WTC11 (cell line): ENCODE measurements at regions not wholly inside any gene's neighbourhood (a gene's known extent, or its start where the extent isn't known, plus 50 kb on each side); places are given as distances from the start of the nearest gene placed in this dataset.

Experiments used
- ATAC-seq: fragments of 200-7000 bp; cut with Tn5 transposase; 2 replicates; pipeline ENCODE4 v1.10.0; 2021; ENCODE audit warnings: mild to moderate bottlenecking, moderate library complexity
- CTCF ChIA-PET: fragments of 300-600 bp; sonication (Branson Sonifier 250); formaldehyde crosslinking; loops from one replicate; lab custom pipeline; 2021; ENCODE audit warnings: antibody characterized with exemption; lab: Charles Lee
- POLR2A ChIA-PET: fragments of 350-600 bp; sonication (Branson Sonifier 250); formaldehyde crosslinking; loops from one replicate; lab custom pipeline; 2021; ENCODE audit warnings: antibody characterized with exemption; lab: Charles Lee
- DNase-seq: peaks from one replicate; pipeline ENCODE4 v3.0.0; 2021; ENCODE audit warnings: low spot score
- H3K27ac Mint-ChIP-seq: 2 replicates; pipeline ENCODE4 v1.8.0; 2021; ENCODE audit warnings: mixed read lengths
- H3K27me3 Mint-ChIP-seq: 2 replicates; pipeline ENCODE4 v1.8.0; 2021; ENCODE audit warnings: low read depth, mild to moderate bottlenecking, moderate library complexity, mixed read lengths
- H3K36me3 Mint-ChIP-seq: 2 replicates; pipeline ENCODE4 v1.8.0; 2021; ENCODE audit warnings: mixed read lengths
- H3K4me1 Mint-ChIP-seq: 2 replicates; pipeline ENCODE4 v1.8.0; 2022; ENCODE audit warnings: mixed read lengths
- H3K4me3 Mint-ChIP-seq: 2 replicates; pipeline ENCODE4 v1.8.0; 2021; ENCODE audit warnings: mild to moderate bottlenecking, moderate library complexity, mixed read lengths
- H3K9me3 Mint-ChIP-seq: 2 replicates; pipeline ENCODE4 v1.8.0; 2021; ENCODE audit warnings: mixed read lengths
- AFF4 ChIP-seq: sonication (generic); formaldehyde crosslinking; IDR thresholded peaks from 2 replicates; pipeline ENCODE4 v1.8.1; 2023; ENCODE audit warnings: mild to moderate bottlenecking, missing genetic modification reagents, borderline replicate concordance
- ARID4B ChIP-seq: sonication (generic); formaldehyde crosslinking; IDR thresholded peaks from 2 replicates; pipeline ENCODE4 v1.8.0; 2023; ENCODE audit warnings: missing genetic modification reagents, mild to moderate bottlenecking, borderline replicate concordance
- ATF1 ChIP-seq: sonication (generic); formaldehyde crosslinking; IDR thresholded peaks from 2 replicates; pipeline ENCODE4 v1.8.1; 2023; ENCODE audit warnings: mild to moderate bottlenecking, moderate library complexity, missing genetic modification reagents
- CTCF ChIP-seq: fragments of 200-600 bp; IDR thresholded peaks from 2 replicates; pipeline ENCODE4 v1.8.0; 2022; ENCODE audit warnings: antibody characterized with exemption
- ETV6 ChIP-seq: sonication (generic); formaldehyde crosslinking; IDR thresholded peaks from 2 replicates; pipeline ENCODE4 v1.8.1; 2022; ENCODE audit warnings: mild to moderate bottlenecking, missing genetic modification reagents
- FOXJ3 ChIP-seq: sonication (generic); formaldehyde crosslinking; IDR thresholded peaks from 2 replicates; pipeline ENCODE4 v1.9.0; 2021; ENCODE audit warnings: missing genetic modification reagents, mild to moderate bottlenecking, borderline replicate concordance
- GRHL2 ChIP-seq: fragments of 250-450 bp; sonication (Bioruptor Pico); IDR thresholded peaks from 2 replicates; pipeline ENCODE4 v1.8.0; 2022; ENCODE audit warnings: mild to moderate bottlenecking, moderate library complexity; ENCODE audit not compliant: insufficient replicate concordance, severe bottlenecking
- NFATC4 ChIP-seq: fragments of 250-450 bp; sonication (Bioruptor Pico); IDR thresholded peaks from 2 replicates; pipeline ENCODE4 v1.9.0; 2021; ENCODE audit warnings: mild to moderate bottlenecking
- NFYB ChIP-seq: sonication (generic); formaldehyde crosslinking; conservative IDR thresholded peaks from 2 replicates; pipeline ENCODE4 v1.8.0; 2022; ENCODE audit warnings: low read depth, missing genetic modification reagents
- NR3C1 ChIP-seq: sonication (generic); formaldehyde crosslinking; conservative IDR thresholded peaks from 2 replicates; pipeline ENCODE4 v1.8.1; 2023; ENCODE audit warnings: low read depth, mild to moderate bottlenecking, missing genetic modification reagents
- SMAD4 ChIP-seq: sonication (generic); formaldehyde crosslinking; IDR thresholded peaks from 2 replicates; pipeline ENCODE4 v1.8.0; 2022; ENCODE audit warnings: mild to moderate bottlenecking, missing genetic modification reagents
- USF2 ChIP-seq: sonication (generic); formaldehyde crosslinking; IDR thresholded peaks from 2 replicates; pipeline ENCODE4 v1.8.1; 2023; ENCODE audit warnings: mild to moderate bottlenecking, missing genetic modification reagents, moderate library complexity
- ZMAT4 ChIP-seq: fragments of 250-450 bp; sonication (Bioruptor Pico); IDR thresholded peaks from 2 replicates; pipeline ENCODE4 v1.9.0; 2021; ENCODE audit warnings: mild to moderate bottlenecking
- ZNF121 ChIP-seq: sonication (generic); formaldehyde crosslinking; IDR thresholded peaks from 2 replicates; pipeline ENCODE4 v1.8.0; 2023; ENCODE audit warnings: missing genetic modification reagents
- ZNF219 ChIP-seq: sonication (generic); formaldehyde crosslinking; IDR thresholded peaks from 2 replicates; pipeline ENCODE4 v1.8.0; 2023; ENCODE audit warnings: missing genetic modification reagents, mild to moderate bottlenecking, borderline replicate concordance
- ZNF396 ChIP-seq: fragments of 250-450 bp; sonication (Bioruptor Pico); IDR thresholded peaks from 2 replicates; pipeline ENCODE4 v1.8.0; 2021; ENCODE audit warnings: mild to moderate bottlenecking, moderate library complexity, borderline replicate concordance
- TF ChIP-seq, protein P1 (sequence below): sonication (generic); formaldehyde crosslinking; IDR thresholded peaks from 2 replicates; pipeline ENCODE4 v1.8.1; 2022; ENCODE audit warnings: missing genetic modification reagents, borderline replicate concordance

GRCh38 chr3:101931081-101931480 is 81.8 kb downstream of the NFKBIZ start (continued):
- TF ChIP-seq GRHL2 (CRISPR knock-in tag) (no peak), NR3C1 (CRISPR knock-in tag) (no peak), CTCF (no peak), NFYB (no peak), ZNF396 (CRISPR knock-in tag) (no peak), ZNF121 (CRISPR knock-in tag) (no peak)
- TF ChIP-seq, protein P1, sequence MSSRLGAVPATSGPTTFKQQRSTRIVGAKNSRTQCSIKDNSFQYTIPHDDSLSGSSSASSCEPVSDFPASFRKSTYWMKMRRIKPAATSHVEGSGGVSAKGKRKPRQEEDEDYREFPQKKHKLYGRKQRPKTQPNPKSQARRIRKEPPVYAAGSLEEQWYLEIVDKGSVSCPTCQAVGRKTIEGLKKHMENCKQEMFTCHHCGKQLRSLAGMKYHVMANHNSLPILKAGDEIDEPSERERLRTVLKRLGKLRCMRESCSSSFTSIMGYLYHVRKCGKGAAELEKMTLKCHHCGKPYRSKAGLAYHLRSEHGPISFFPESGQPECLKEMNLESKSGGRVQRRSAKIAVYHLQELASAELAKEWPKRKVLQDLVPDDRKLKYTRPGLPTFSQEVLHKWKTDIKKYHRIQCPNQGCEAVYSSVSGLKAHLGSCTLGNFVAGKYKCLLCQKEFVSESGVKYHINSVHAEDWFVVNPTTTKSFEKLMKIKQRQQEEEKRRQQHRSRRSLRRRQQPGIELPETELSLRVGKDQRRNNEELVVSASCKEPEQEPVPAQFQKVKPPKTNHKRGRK (CRISPR knock-in tag), result no peak

GRCh38 chr3:101932326-101933068 is 83.2 kb downstream of the NFKBIZ start:
- no peak overlapping the region for H3K27ac Mint-ChIP-seq

More at GRCh38 chr3:101932326-101933068, 83.2 kb downstream of the NFKBIZ start:
- Mint-ChIP-seq H3K4me1 (no peaks in the 10 kb centered on the region), H3K9me3 (no peaks in the 10 kb centered on the region), H3K36me3 (no peaks in the 10 kb centered on the region), H3K4me3 (no peak overlapping the region), H3K27me3 (no peaks in the 10 kb centered on the region)
- ChIA-PET POLR2A (no interaction called here), CTCF (interaction anchor here (0.6 to 1.1 kb wide), 2 partner anchors 62 to 297 kb away, joined by 3 to 4 read pairs; no protein-coding TSS in a partner anchor)
- TF ChIP-seq USF2 (CRISPR knock-in tag) (no peak), AFF4 (no peak), NFATC4 (no peak), ETV6 (CRISPR knock-in tag) (no peak), SMAD4 (CRISPR knock-in tag) (no peak), ARID4B (CRISPR knock-in tag) (no peak), FOXJ3 (CRISPR knock-in tag) (no peak), GRHL2 (CRISPR knock-in tag) (no peak), NR3C1 (CRISPR knock-in tag) (no peak), ZMAT4 (CRISPR knock-in tag) (no peak), ZNF121 (CRISPR knock-in tag) (no peak), ATF1 (CRISPR knock-in tag) (no peak), ZNF219 (CRISPR knock-in tag) (no peak)
- DNase-seq (no peak), ATAC-seq (no peak)
